GM19452 (cell line): ENCODE measurements at regions not wholly inside any gene's neighbourhood (a gene's known extent, or its start where the extent isn't known, plus 50 kb on each side); places are given as distances from the start of the nearest gene placed in this dataset.

Experiments used
- ATAC-seq: cut with Tn5 transposase; IDR thresholded peaks from one replicate; pipeline ENCODE4 v1.9.1; 2021; ENCODE audit not compliant: unreplicated experiment

GRCh38 chr5:88544671-88545070, 276.0 kb upstream of the TMEM161B start:
- ATAC-seq: no peak

DNA sequence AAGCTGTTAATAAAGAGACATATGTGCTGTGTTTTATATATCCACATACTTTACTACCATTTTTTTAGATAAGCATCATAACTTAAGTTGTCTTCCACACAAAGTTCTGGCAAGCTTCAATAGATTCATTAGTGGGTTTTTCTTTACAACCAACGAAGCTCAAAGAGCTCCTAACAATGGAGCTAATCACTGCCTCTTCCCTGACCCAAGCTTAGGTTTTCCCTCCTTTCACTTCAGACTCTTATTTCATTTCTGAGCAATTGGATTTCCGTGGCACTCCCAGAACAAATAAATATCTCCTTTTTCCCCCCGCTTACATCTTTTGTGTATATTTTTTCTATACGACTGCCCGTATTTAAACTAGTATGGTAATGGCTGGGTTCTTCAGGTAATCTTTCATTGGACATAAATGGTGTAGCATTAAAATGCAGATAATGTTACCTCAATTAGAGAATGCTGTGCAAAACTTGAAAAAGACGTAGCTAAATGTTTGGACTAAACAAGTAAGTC, 275.5 kb upstream of the TMEM161B start:
- no peak for ATAC-seq

- no peak for ATAC-seq
Observed at GRCh38 chr5:88542786-88543185, 274.1 kb upstream of the TMEM161B start.

DNA sequence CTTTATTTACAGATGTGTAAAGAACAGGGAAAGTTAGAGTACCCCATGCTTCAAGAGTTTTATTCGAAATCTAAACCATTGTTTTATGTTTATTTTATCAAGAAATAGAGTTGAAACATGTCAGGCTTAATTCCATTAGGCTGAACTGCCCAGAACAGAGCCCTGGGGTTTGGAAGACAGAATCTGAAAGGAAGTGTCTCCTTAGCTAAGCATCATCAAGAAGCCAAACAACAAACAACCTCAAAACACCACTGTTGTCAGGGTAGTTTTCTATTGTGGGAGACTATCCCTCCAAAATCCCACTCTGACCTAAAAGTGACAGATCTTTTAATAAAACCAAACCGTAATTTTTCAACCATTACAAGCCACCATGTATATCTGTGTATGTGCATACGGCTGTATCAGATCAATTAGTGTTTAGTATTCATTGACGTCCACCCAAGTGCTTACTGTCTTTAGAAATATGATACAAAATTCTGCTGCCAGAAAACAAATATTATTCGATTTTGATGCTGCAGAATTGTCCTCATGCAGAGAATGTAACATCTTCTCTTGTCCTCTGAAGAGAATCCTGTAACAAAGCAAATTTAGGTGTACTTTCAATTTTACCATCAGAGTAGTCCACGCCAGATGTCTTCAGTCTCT, 271.9 kb upstream of the TMEM161B start:
- no peak for ATAC-seq

DNA sequence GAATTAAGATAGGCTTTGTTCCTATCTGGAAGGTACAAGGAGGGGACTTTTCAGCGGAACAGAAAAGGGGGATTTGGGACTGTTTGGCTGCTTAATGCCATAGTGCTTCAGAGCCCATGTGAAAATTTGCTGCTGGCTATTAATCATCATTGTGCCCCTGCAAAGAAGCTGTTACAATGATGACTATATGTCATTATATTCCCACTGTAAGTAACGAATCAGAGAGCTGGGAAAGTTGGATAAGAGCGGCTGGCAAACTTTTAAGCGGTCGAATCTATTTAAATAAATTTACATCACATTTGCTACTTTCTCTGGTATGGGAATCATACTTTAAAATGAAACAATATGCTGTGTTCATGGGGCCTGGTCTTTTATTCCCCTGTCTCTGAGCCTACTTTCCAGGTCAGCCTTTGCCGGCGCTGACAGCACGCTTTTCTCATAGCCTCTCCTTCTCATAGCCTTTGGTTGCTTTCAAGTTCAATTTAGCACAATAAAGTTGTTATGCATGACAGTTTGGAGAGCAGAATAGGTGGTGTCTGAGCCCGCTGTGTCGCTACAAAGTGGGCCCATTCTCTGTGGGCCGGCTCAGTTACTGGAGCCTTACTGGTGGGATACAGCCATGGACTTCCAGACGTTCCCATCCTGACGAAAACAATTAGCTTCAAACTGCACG, 271.2 kb upstream of the TMEM161B start:
- ATAC-seq: no peak

- ATAC-seq: no peak
Observed at GRCh38 chr5:88539026-88539425, 270.4 kb upstream of the TMEM161B start.

DNA sequence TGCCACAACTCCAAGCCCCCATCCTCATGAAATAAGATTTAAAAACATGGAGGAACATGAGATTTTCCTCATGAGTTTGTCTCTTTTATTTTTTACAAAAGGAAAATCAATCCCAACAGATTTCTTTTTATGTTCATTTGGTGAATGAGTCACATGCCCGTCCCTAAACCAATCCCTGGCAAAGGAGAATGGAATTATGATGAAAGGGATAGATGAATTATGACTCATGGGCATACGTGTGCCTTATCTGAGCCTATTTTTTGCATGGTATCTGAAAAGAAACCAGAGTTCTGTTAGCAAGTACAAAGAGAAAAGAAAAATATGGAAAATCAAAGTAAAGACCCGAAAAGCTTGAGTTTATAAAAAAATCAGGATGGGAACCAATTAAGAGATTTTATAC, 267.5 kb upstream of the TMEM161B start:
- no peak for ATAC-seq

- no peak for ATAC-seq
Observed at GRCh38 chr5:88524941-88525340, 256.3 kb upstream of the TMEM161B start.

- ATAC-seq: no peak
Observed at GRCh38 chr5:88519066-88519465, 250.4 kb upstream of the TMEM161B start.

- ATAC-seq: no peak
Observed at GRCh38 chr5:88518131-88519016, 249.7 kb upstream of the TMEM161B start.

DNA sequence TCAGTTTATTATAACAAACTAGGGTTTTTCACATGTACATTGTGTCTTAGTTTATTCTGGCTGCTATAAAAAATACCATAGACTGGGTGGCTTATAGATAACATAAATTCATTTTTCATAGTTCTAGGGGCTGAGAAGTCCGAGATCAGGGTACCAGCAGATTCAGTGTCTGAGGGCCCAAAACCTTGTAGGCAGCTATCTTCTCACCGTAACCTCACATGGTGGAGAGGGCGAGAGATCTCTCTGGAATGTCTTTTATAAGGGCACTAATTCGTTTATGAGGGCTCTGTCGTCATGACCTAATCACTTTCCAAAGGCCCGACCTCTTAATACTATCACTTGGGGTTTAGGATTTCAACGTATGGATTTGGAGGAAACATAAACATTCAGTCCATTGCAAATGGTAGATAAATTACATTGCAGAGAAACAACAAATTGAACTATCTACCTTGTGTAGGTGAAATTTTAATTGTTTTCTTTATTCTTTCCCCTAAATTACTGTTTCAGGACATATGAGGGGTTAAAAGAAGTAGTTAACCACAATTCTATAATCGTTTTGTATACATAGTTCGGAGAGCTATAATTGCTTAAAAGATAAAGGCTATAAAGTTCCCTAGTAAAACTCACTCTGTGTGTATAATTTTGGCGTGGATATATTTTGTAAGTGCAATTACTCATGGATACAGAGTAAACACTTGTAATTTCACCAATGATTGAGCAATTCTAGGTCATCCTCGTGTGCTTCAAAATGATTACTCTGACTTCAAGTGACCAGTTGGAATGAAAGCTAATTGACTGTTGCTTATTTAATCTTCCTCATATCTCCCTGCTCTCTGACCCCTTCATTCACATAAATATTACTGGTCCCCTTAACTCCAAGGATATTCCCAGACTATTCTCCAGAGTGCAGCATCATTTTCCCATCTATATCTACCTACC, 247.5 kb upstream of the TMEM161B start:
- ATAC-seq: no peak

GRCh38 chr5:88515068-88515467, 246.4 kb upstream of the TMEM161B start:
- ATAC-seq: no peak

DNA sequence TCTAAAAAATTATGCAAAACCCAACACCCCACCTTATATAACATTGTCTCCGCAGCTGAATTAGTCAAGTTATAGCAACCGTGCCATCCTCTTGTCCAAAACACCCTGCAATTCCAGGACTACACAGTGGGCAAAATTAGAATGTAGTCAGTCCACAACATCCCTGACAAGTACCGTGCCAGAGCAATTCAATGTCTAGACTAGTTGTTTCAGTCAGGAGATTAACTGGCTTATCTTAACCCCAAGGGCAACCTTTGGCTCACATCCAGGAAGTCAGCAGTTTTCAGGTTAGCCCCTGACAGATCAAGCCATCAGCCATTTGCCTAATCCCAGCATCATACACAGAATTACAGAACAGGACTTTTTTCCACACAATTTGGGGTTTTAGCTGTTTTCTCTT, 240.8 kb upstream of the TMEM161B start:
- ATAC-seq: no peak

- ATAC-seq: no peak
Observed at GRCh38 chr5:88507261-88507660, 238.6 kb upstream of the TMEM161B start.

DNA sequence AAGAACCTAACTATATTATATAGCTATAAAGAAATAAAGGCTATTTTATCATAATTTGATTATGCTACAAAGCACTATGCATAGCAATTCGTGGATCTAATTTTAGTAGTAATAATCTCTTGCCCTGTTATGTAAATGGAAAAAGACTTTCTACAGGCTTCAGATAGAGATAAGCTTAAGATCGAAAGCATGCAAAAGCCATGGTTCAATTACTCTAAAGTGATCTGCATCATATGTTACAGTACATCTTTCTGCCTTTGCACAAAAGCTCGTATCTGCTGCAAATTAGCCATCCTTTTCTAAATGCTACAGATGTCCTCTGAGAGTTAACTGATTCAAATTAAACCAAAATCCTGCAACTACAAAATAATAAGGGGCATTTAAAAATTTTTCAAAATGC, 234.8 kb upstream of the TMEM161B start:
- no peak for ATAC-seq

DNA sequence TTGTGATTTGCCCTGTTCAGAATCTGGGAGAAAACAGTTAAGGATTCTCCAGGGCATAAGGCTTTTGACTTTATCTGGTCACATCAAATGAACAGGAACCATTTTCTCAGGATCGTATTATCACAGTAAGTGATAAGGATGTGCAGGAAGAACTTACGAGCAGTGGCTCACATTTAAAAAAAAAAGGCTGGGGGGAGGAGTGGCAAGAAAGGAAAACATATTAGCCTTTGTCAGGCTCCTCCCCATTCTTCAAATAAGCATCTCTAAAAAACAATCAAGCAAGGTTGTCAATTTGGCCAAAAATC, 234.3 kb upstream of the TMEM161B start:
- no peak for ATAC-seq

DNA sequence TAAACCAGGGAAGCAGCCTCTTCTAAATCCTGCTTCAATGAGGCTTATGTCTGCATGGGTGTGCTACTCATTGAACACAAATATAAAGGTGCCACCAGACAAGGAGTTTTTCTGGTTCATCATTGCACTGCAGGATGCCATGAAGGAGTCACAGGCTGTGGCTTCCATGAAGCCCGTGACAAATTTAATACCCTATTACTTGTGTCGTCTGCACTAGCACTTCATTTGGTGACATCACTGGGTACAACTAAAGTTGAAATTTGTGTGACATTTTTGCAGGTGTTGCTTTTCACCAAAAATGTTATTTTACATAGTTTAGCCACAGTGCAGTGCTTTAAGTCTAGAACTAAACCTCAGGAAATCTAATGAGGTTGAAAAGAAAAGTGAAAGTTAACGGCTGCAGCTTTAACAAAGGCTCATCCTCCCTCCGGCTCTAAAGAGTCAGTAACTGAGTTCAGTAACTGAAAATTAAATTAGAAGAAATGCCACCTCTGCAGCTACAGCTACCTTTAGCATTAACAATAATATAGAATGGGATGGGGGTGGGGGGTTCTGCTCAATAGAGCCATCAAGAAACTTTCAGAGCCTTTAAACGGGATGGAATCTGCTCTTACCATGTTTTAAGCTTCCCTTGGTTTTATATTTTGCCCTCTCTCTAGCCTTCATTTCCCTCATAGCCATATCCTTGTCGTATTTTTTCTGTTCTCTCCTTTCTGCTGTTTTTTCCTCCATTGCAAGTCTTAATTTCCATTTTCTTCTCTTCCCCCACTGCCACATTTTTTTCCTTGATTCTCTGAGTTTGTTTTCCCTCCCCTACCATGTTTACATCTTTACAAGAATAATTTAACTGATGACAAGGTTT, 233.8 kb upstream of the TMEM161B start:
- peak; percentile 91 for ATAC-seq

GRCh38 chr5:88495810-88496209, 227.2 kb upstream of the TMEM161B start:
- ATAC-seq: no peak

DNA sequence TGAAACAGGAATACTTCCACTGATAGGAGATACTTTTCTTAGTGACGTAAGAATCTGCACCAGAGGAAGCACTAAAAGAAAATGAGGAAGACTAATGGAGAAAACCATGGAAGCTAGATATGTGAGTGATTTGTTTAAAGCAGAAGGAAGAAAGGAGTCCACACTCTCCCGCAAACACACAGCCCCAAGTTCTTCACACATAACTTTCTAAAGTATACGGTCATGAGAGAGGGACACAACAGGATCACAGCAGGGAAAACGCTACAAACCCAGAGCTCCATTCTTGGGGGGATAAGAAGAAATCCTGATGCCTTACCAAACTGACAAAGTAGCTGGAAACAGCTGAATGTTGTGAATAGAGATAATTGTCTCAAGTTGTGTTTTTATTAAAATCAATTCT, 222.2 kb upstream of the TMEM161B start:
- no peak for ATAC-seq

DNA sequence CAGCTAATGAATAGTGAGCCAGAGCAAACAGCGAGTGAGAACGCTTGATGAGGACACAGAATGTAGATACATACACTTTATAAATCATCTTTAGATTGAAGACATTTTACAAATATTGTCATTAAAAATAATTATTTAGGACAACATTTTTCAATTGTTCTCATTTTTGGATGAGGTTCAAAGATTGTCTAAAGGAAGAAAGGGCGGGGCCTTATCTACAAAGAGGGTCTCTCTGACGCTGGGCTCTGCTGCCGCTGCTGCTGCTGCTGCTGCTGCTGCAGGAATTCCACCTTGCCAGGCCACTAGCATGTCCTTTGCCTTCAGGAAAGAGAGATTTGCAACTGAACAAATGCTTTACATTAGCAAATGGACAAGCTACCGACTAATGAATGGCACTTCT, 220.7 kb upstream of the TMEM161B start:
- ATAC-seq: no peak
